BJ (cell line): ENCODE measurements at regions not wholly inside any gene's neighbourhood (a gene's known extent, or its start where the extent isn't known, plus 50 kb on each side); places are given as distances from the start of the nearest gene placed in this dataset.

Source experiments
- CTCF ChIA-PET: fragments of 350-600 bp; formaldehyde crosslinking; extraction: SDS; loops from one replicate; lab custom pipeline; 2021; ENCODE audit warnings: antibody characterized with exemption, inconsistent platforms; lab: Yijun Ruan, JAX
- POLR2A ChIA-PET: fragments of 300-600 bp; sonication (Branson Sonifier 250); formaldehyde crosslinking; extraction: SDS; loops from one replicate; lab custom pipeline; 2021; ENCODE audit warnings: antibody characterized with exemption; lab: Charles Lee
- DNase-seq: peaks from one replicate; pipeline ENCODE4 v3.0.0-alpha.2; 2011; ENCODE audit warnings: low read depth
- H3K27me3 ChIP-seq: 2 replicates; pipeline ENCODE4 v1.6.0; 2011; ENCODE audit warnings: low read length; ENCODE audit not compliant: control insufficient read depth, insufficient read depth
- H3K36me3 ChIP-seq: 2 replicates; pipeline ENCODE4 v1.5.1; 2011; ENCODE audit warnings: low read length; ENCODE audit not compliant: control insufficient read depth, insufficient read depth
- H3K4me3 ChIP-seq: 2 replicates; pipeline ENCODE4 v1.5.1; 2011; ENCODE audit warnings: low read depth, mild to moderate bottlenecking, control low read depth, low read length
- TF ChIP-seq, protein P1 (sequence below): IDR thresholded peaks from 2 replicates; pipeline ENCODE4 v1.5.1; 2011; ENCODE audit warnings: low read depth, mild to moderate bottlenecking, control low read depth, inconsistent platforms, low read length, moderate library complexity; ENCODE audit not compliant: insufficient read depth

DNA sequence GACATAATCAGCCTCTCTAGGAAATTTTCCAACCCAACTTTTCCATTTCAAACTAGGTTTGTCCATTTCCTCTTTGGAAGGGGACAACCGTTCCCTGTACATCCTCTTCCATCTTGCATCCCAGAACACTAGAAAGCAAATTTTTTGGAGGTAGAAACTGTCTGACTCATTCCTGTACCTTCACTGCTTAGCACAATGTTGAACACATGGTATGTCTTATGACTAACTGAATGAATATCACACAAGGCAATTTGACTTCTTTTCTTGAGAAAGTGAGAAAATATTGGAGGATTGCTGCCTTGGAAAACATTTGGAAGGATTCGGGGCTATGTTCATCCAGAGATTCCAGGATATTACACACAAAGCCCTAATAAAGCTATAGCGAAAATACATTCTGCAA, 289.1 kb downstream of the FGFR2 start:
- ChIA-PET POLR2A (no interaction called here), CTCF (no interaction called here)
- Histone ChIP-seq H3K27me3 (no peaks in the 10 kb centered on the region), H3K36me3 (no peaks in the 10 kb centered on the region), H3K4me3 (no peak overlapping the region)
- TF ChIP-seq, protein P1, sequence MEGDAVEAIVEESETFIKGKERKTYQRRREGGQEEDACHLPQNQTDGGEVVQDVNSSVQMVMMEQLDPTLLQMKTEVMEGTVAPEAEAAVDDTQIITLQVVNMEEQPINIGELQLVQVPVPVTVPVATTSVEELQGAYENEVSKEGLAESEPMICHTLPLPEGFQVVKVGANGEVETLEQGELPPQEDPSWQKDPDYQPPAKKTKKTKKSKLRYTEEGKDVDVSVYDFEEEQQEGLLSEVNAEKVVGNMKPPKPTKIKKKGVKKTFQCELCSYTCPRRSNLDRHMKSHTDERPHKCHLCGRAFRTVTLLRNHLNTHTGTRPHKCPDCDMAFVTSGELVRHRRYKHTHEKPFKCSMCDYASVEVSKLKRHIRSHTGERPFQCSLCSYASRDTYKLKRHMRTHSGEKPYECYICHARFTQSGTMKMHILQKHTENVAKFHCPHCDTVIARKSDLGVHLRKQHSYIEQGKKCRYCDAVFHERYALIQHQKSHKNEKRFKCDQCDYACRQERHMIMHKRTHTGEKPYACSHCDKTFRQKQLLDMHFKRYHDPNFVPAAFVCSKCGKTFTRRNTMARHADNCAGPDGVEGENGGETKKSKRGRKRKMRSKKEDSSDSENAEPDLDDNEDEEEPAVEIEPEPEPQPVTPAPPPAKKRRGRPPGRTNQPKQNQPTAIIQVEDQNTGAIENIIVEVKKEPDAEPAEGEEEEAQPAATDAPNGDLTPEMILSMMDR = no peak
- DNase-seq = no peak

DNA sequence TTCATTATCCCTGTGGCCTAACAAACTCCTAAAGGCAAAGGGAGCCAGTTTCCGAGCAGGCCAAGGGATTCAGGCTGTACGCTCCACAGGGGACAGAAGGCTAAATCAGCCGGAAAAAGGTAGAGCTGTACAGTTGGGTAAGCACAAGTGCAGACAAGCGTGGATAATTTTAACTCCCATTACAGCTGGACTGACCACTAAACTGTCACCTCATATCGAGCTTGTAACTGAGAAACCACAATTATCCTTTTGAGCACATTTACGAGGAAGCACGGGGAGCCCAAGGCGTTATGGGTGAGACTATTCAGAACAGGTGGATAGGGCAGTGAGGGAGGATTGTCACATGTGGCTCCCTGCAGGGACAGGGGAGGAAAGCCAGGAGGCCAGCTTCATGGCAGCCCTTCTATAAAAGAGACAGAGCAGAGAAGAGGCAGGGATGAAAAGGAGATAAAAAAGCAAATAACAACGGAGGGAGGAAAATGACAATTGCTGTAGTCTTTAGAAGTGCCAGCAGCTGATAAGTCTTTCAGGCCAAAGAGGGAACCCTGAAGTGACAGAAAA, 288.0 kb downstream of the FGFR2 start:
- POLR2A ChIA-PET = no interaction called here
- CTCF ChIA-PET = no interaction called here
- TF ChIP-seq, protein P1 = no peak

DNA sequence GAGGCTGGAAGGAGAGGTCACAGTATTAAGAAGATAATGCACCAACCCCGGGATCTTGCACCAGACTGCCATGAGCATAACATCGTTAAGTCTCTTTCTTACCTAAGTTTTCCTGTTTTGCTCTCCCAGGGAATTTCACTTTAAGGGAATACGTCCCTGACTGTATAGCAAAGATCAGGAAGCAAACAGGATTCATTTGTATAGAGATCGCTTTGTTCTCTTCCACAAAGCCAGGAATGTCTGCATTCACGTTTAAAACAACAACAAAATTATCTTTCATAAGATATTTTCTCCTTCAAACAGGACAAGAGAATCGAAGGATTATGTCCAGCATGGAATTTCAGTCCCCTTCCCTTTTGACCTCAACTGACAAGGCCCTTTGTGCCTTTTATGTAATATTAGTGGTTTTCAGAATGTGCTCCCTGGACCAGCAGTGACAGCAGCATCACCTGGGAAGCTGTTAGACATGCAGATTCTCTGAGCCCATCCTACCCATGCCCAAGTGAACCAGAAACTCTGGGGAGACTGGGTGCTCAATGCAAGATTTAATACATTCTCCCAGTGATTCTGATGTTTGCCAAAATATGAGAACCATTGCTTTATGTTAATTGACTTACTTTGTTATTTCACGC, 286.3 kb downstream of the FGFR2 start:
- Histone ChIP-seq H3K27me3 (no peaks in the 10 kb centered on the region), H3K4me3 (no peak overlapping the region), H3K36me3 (no peaks in the 10 kb centered on the region)
- POLR2A ChIA-PET = no interaction called here
- DNase-seq = no peak
- TF ChIP-seq, protein P1 = no peak
- CTCF ChIA-PET = no interaction called here

More for the DNA sequence above, 288.0 kb downstream of the FGFR2 start:
- Histone ChIP-seq H3K36me3 (no peaks in the 10 kb centered on the region), H3K4me3 (no peak overlapping the region), H3K27me3 (no peaks in the 10 kb centered on the region)
- DNase-seq = no peak

DNA sequence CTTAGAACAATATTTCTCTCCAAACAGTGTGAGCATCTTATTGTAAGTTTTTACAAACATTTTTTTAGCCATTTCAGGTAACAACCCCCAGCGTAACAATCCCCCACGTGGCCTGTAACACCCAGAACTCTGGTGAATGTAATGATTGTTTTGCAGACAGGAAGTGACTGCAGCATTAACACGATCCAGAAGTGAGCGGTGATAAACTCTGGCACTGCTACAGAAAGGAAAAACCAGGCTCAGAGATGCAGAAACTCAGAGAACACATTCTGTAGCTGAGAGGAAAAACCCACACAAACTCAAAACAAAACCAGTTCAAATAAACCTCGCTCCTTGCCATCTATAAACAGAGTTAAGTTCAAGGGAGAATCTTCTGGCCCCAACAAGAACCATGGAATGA, 285.7 kb downstream of the FGFR2 start:
- CTCF ChIA-PET = no interaction called here
- H3K36me3 ChIP-seq = no peaks in the 10 kb centered on the region
- H3K27me3 ChIP-seq = no peaks in the 10 kb centered on the region
- POLR2A ChIA-PET = no interaction called here
- no peak overlapping the region for H3K4me3 ChIP-seq
- no peak for DNase-seq
- TF ChIP-seq, protein P1 = no peak

DNA sequence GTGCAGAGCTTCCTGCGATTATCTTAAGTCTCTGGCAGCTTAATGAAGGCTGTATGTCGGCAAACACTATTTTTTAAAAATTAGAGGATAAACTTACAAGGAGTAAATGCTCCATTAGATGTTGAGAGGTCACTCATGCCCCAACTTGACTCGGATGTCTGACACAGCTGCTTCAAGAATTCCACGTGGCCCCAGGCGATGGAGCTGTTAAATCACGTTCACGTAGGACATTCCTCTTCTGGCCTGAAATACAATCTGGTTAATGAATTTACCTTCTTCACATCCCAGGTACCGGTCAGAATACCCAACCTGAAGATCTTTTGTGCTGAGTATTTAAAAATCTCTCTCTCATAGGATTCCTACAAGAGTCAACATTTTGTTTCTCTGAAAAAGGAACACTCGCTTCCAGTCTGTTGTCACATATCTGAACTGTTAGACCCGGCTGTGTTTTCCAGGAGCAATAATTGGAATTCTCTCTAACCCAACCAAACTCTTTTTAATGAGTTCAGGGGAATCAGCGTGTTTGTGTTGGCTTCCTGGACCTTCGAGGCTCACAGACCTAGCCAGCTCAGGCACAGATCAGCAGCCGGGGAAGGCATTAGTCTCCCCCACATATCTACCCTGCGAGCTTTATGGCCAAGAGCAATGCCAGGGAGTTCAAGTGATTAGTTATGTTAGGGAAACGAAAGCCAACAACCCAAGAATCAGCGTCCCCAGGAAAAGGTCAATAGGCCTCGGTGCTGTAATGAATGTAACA, 284.9 kb downstream of the FGFR2 start:
- Histone ChIP-seq H3K27me3 (no peaks in the 10 kb centered on the region), H3K36me3 (no peaks in the 10 kb centered on the region), H3K4me3 (no peak overlapping the region)
- TF ChIP-seq, protein P1 = no peak
- no peak for DNase-seq
- POLR2A ChIA-PET = no interaction called here
- CTCF ChIA-PET = no interaction called here
